ENCODE measurements at regions not wholly inside any gene's neighbourhood (a gene's known extent, or its start where the extent isn't known, plus 50 kb on each side); places are given as distances from the start of the nearest gene placed in this dataset.
"Not testable (repeated sequence)": the region's sequence is repeated elsewhere in the genome, so short reads cannot be mapped to it uniquely, and the experiment has no call there.

DNA sequence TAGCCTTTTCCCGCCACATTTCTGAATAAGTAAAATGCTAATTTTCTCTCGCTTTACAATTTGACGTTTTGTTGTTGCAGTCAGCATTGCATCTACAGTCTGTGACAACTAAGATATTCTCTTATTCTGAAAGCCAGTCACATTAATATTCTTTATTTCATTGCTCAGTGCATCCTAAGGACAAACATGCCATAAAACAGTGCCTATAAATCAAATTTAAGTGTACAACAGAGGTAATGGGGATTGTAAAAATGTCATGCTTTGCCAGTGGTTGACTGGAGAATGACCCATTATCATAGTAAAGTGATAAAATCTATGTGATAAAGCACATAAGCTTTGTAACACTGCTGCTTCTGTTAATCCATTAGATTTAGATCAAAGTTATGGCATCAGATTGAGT is 1850.0 kb upstream of the ACO1 start:
- Histone ChIP-seq H3K36me3 (no peaks in the 10 kb centered on the region), H3K4me3 (no peak overlapping the region), H3K27me3 (no peaks in the 10 kb centered on the region), H3K4me1 (no peaks in the 10 kb centered on the region), H3K27ac (no peak overlapping the region), H3K9me3 (peaks cover 0 to 25% (median 0%) of the 10 kb centered on the region in 11 donors)
- ATAC-seq, result no peak
- TF ChIP-seq, protein P1, sequence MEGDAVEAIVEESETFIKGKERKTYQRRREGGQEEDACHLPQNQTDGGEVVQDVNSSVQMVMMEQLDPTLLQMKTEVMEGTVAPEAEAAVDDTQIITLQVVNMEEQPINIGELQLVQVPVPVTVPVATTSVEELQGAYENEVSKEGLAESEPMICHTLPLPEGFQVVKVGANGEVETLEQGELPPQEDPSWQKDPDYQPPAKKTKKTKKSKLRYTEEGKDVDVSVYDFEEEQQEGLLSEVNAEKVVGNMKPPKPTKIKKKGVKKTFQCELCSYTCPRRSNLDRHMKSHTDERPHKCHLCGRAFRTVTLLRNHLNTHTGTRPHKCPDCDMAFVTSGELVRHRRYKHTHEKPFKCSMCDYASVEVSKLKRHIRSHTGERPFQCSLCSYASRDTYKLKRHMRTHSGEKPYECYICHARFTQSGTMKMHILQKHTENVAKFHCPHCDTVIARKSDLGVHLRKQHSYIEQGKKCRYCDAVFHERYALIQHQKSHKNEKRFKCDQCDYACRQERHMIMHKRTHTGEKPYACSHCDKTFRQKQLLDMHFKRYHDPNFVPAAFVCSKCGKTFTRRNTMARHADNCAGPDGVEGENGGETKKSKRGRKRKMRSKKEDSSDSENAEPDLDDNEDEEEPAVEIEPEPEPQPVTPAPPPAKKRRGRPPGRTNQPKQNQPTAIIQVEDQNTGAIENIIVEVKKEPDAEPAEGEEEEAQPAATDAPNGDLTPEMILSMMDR (IDR thresholded peaks at IDR 0.05), result no peak
- WGBS, 2 donors, result 90 to 93% methylated on average over 3 of the region's 3 CpGs
- intact Hi-C loops (cut with DNase I), result no loop called here
- DNase-seq, result no peak

DNA sequence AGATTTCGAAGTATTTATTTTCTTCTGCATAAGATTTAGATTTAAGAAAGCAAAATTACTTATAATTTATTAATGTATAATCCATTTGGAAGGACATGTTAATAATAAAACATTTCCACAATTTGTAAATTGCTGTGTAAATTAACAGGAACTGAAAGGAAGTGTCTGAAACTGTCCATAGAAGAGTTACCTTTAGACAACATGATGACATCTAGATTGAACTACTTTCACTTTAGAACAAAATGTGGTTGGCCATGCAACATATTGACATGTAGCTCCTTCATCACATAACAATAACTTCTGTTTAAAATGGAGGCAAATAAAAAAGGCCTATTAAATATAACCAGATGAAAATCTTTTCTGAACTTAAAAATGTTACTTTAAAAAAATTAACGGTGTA is 1849.5 kb upstream of the ACO1 start:
- intact Hi-C loops (cut with DNase I), result no loop called here
- no peak overlapping the region for H3K4me3 ChIP-seq
- ATAC-seq (no peak), DNase-seq (no peak)
- no peaks in the 10 kb centered on the region for H3K36me3 ChIP-seq
- WGBS, 2 donors, result 71 to 82% methylated on average over 2 of the region's 2 CpGs
- peaks cover 0 to 26% (median 0%) of the 10 kb centered on the region in 11 donors for H3K9me3 ChIP-seq
- TF ChIP-seq, protein P1 (IDR thresholded peaks at IDR 0.05), result no peak
- H3K4me1 ChIP-seq, result no peaks in the 10 kb centered on the region
- no peak overlapping the region for H3K27ac ChIP-seq
- no peaks in the 10 kb centered on the region for H3K27me3 ChIP-seq

- no peaks in the 10 kb centered on the region for H3K4me1 ChIP-seq
- DNase-seq, result no peak
- no peaks in the 10 kb centered on the region for H3K36me3 ChIP-seq
- 48 to 55% methylated on average over 3 of the region's 3 CpGs for WGBS, 2 donors
- H3K4me3 ChIP-seq, result no peak overlapping the region
- H3K27ac ChIP-seq, result no peak overlapping the region
- H3K27me3 ChIP-seq, result no peaks in the 10 kb centered on the region
- intact Hi-C loops (cut with DNase I), result no loop called here
- H3K9me3 ChIP-seq, result peaks cover 0 to 23% (median 0%) of the 10 kb centered on the region in 11 donors
- TF ChIP-seq, protein P1 (IDR thresholded peaks at IDR 0.05), result no peak
- ATAC-seq, result no peak
Observed at GRCh38 chr9:30536494-30536893, 1847.9 kb upstream of the ACO1 start.

DNA sequence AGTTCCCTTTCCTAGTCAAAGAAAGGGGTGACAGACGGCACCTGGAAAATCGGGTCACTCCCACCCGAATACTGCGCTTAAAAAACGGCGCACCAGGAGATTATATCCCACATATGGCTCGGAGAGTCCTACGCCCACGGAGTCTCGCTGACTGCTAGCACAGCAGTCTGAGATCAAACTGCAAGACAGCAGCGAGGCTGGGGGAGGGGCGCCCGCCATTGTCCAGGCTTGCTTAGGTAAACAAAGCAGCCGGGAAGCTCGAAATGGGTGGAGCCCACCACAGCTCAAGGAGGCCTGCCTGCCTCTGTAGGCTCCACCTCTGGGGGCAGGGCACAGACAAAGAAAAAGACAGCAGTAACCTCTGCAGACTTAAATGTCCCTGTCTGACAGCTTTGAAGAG is 1844.7 kb upstream of the ACO1 start:
- H3K4me3 ChIP-seq; H3K27me3 ChIP-seq; H3K4me1 ChIP-seq; H3K27ac ChIP-seq; intact Hi-C loops (cut with DNase I); DNase-seq; ATAC-seq; H3K36me3 ChIP-seq: not testable (repeated sequence)
- H3K9me3 ChIP-seq, result peaks cover 0 to 28% (median 0%) of the 10 kb centered on the region in 11 donors
- WGBS, 2 donors, result 89 to 97% methylated on average over 11 to 13 of the region's 15 CpGs

DNA sequence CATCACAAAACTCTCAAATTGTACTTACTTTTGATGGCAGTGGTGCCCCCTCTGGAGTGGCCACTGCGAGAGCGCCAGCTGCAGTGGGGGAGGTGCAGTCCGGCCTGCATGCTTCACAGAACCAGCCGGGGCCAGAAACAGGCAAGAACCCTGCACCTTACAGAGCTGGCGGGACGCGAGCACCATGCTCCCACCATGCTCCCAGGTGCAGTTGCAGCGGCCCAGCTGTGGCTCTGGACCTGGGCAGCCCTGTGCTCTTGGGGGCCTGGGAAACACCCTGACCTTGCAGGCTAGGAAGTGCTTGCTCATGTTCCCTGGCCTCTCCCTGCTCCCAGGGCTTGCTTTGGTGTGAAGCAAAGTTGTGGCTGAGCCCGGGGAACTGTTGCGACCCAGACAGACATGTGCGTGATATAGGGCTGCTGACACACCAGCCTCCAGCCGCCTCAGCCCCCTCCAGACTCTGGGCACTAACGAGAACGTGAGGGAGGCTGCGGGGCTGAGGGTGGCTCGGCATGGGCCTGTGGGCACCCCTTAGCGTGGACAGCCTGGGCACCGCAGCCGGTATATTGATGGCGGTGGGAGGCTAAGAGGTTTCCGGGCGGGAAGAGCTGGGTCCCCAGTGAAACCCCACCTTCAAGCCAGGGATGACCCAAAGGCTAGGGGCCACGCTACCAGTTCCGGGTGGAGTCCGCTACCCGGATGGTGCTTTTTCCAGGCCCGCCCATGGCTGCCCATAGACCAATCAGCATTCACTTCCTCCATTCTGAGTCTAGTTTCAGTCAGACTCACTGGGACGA is 1809.9 kb upstream of the ACO1 start:
- H3K4me1 ChIP-seq, result no peaks in the 10 kb centered on the region
- H3K9me3 ChIP-seq, result peaks cover 0 to 36% (median 0%) of the 10 kb centered on the region in 11 donors
- ATAC-seq, result peak in 1 of 8 donors; percentile 38
- no peaks in the 10 kb centered on the region for H3K27me3 ChIP-seq
- 92 to 93% methylated on average over 28 of the region's 28 CpGs for WGBS, 2 donors
- no peak for DNase-seq
- TF ChIP-seq, protein P1 (IDR thresholded peaks at IDR 0.05), result no peak
- intact Hi-C loops (cut with DNase I), result no loop called here
- no peak overlapping the region for H3K27ac ChIP-seq
- no peaks in the 10 kb centered on the region for H3K36me3 ChIP-seq
- H3K4me3 ChIP-seq, result no peak overlapping the region
